Loucy (cell line): ENCODE measurements at regions not wholly inside any gene's neighbourhood (a gene's known extent, or its start where the extent isn't known, plus 50 kb on each side); places are given as distances from the start of the nearest gene placed in this dataset.
"Not testable (repeated sequence)": the region's sequence is repeated elsewhere in the genome, so short reads cannot be mapped to it uniquely, and the experiment has no call there.

Experiments used
- H2AFZ ChIP-seq: fragments of 200-600 bp; sonication (generic); 2 replicates; pipeline ENCODE4 v1.6.0; 2016; ENCODE audit warnings: antibody characterized with exemption, mild to moderate bottlenecking, low read length, moderate library complexity
- H3F3A ChIP-seq: fragments of 200-600 bp; 2 replicates; pipeline ENCODE4 v1.6.0; 2016; ENCODE audit warnings: antibody characterized with exemption, low read depth, mild to moderate bottlenecking
- H3K27me3 ChIP-seq: fragments of 200-600 bp; sonication (generic); 2 replicates; pipeline ENCODE4 v1.6.1; 2014; ENCODE audit warnings: low read length, mild to moderate bottlenecking; ENCODE audit not compliant: insufficient read depth, poor library complexity, severe bottlenecking
- H3K36me3 ChIP-seq: fragments of 200-600 bp; sonication (generic); 2 replicates; pipeline ENCODE4 v1.6.1; 2016; ENCODE audit warnings: low read length; ENCODE audit not compliant: insufficient read depth
- H3K4me1 ChIP-seq: fragments of 200-600 bp; sonication (generic); 2 replicates; pipeline ENCODE4 v1.5.1; 2014; ENCODE audit warnings: low read length, mild to moderate bottlenecking; ENCODE audit not compliant: insufficient read depth, poor library complexity, severe bottlenecking
- H3K4me2 ChIP-seq: fragments of 200-600 bp; sonication (generic); 2 replicates; pipeline ENCODE4 v1.6.0; 2014; ENCODE audit warnings: antibody characterized with exemption, low read length, low read depth, mild to moderate bottlenecking; ENCODE audit not compliant: poor library complexity, severe bottlenecking
- H3K4me3 ChIP-seq: fragments of 200-600 bp; sonication (generic); 2 replicates; pipeline ENCODE4 v1.5.1; 2014; ENCODE audit warnings: low read length, mild to moderate bottlenecking, mixed read lengths; ENCODE audit not compliant: poor library complexity, severe bottlenecking
- H3K79me2 ChIP-seq: fragments of 200-600 bp; sonication (generic); 2 replicates; pipeline ENCODE4 v1.6.1; 2014; ENCODE audit warnings: low read length; ENCODE audit not compliant: insufficient read depth
- H3K9ac ChIP-seq: fragments of 200-600 bp; sonication (generic); 2 replicates; pipeline ENCODE4 v1.6.0; 2014; ENCODE audit warnings: mild to moderate bottlenecking, low read depth, low read length, moderate library complexity; ENCODE audit not compliant: poor library complexity, severe bottlenecking
- H3K9me2 ChIP-seq: fragments of 200-600 bp; sonication (generic); replicated peaks from 2 replicates; pipeline ENCODE4 v1.6.1; 2016; ENCODE audit warnings: low read depth, low read length, mixed read lengths
- H3K9me3 ChIP-seq: fragments of 200-600 bp; sonication (generic); 2 replicates; pipeline ENCODE4 v1.6.1; 2014; ENCODE audit warnings: mild to moderate bottlenecking, antibody characterized with exemption, low read length, low read depth; ENCODE audit not compliant: insufficient read depth
- H4K20me1 ChIP-seq: fragments of 200-600 bp; sonication (generic); 2 replicates; pipeline ENCODE4 v1.6.0; 2014; ENCODE audit warnings: antibody characterized with exemption, low read length, mild to moderate bottlenecking; ENCODE audit not compliant: insufficient read depth, poor library complexity, severe bottlenecking
- EZH2phosphoT487 ChIP-seq: fragments of 200-600 bp; IDR thresholded peaks from 2 replicates; pipeline ENCODE4 v1.6.1; 2018; ENCODE audit warnings: antibody characterized with exemption, mild to moderate bottlenecking, moderate library complexity, borderline replicate concordance
- TF ChIP-seq, protein P1 (sequence below): fragments of 200-600 bp; sonication (generic); conservative IDR thresholded peaks from 2 replicates; pipeline ENCODE4 v1.5.1; 2014; ENCODE audit warnings: mild to moderate bottlenecking, antibody characterized with exemption, low read length

DNA sequence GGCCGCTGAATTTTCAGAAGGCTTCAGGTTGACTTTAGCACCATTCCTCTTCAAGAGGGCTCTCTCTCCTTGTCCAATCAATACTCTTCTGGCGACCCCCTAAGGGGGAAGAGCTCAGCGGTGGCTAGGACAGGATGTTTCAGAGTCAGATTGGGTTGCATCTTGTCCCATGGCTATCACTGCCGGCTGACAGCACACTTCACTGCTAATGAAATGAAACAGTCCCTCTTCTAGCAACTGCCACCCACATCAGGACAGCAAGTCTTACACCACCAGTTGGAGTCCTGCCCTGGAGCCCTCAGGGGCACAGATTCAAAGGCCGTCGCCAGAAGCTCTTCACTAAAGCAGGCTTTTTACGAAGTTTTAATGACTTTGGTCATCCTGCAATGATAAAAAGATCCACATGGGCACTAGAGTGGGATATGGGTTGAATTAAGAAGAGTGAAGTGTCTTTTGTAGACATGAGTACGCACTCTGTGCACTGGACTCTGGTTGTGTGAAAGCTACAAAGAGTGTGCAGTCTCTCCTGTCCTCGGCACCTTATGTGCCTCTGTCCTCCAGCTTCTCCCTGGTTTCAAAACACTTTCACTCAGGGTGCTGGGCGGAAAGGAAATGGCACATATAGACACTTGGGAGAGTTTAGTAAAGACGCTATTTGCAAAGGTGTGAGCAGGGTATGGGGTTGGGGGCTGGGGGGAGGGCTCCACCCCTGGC is 66.1 kb upstream of the SLC22A16 start:
- no peaks in the 10 kb centered on the region for H4K20me1 ChIP-seq
- H3K9ac ChIP-seq = no peak overlapping the region
- no peak overlapping the region for H3K4me2 ChIP-seq
- H3K79me2 ChIP-seq = no peaks in the 10 kb centered on the region
- no peaks in the 10 kb centered on the region for H3F3A ChIP-seq
- H3K9me2 ChIP-seq = no peaks in the 10 kb centered on the region
- no peak overlapping the region for H2AFZ ChIP-seq
- no peaks in the 10 kb centered on the region; the same call in 1 of the 2 replicates for H3K36me3 ChIP-seq
- no peaks in the 10 kb centered on the region for H3K27me3 ChIP-seq
- H3K4me3 ChIP-seq = no peak overlapping the region
- peaks cover 27% of the 10 kb centered on the region for H3K4me1 ChIP-seq
- peaks cover 16% of the 10 kb centered on the region; the same call in 1 of the 2 replicates for H3K9me3 ChIP-seq
- TF ChIP-seq EZH2phosphoT487 = no peak
- TF ChIP-seq, protein P1, sequence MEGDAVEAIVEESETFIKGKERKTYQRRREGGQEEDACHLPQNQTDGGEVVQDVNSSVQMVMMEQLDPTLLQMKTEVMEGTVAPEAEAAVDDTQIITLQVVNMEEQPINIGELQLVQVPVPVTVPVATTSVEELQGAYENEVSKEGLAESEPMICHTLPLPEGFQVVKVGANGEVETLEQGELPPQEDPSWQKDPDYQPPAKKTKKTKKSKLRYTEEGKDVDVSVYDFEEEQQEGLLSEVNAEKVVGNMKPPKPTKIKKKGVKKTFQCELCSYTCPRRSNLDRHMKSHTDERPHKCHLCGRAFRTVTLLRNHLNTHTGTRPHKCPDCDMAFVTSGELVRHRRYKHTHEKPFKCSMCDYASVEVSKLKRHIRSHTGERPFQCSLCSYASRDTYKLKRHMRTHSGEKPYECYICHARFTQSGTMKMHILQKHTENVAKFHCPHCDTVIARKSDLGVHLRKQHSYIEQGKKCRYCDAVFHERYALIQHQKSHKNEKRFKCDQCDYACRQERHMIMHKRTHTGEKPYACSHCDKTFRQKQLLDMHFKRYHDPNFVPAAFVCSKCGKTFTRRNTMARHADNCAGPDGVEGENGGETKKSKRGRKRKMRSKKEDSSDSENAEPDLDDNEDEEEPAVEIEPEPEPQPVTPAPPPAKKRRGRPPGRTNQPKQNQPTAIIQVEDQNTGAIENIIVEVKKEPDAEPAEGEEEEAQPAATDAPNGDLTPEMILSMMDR = no peak; the same call in 1 of the 2 replicates

DNA sequence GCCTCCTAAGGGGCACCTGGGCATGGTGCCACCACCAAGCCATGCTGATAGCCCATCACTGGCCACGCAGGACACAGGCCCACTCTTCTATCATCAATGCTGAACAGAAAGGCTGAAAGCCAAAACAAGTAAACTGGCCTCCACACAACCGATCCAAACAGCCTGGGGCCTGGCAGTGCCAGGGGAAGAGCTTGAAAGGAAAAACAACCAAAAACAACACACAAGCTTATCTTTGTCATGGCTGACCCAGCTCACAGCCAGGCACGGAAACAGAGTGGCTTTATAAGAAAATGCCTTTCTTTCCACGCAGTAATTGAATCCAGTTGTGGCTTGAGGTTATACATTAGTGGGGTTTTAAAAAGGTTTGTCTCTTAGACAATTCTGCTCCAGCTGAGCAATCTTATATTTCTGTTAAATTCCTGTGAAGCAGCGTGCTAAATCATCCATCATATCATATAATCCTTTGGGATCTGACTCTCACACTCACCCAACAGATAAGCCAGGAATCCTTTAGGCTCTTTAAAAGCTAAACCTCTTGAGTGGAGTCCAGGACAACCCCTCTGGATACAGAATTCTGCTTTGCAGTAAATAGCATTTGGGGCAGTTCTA is 65.4 kb upstream of the SLC22A16 start:
- Histone ChIP-seq H3K9me3 (peaks cover 16% of the 10 kb centered on the region; the same call in 1 of the 2 replicates), H3K36me3 (no peaks in the 10 kb centered on the region; the same call in 1 of the 2 replicates), H3F3A (no peaks in the 10 kb centered on the region), H4K20me1 (no peaks in the 10 kb centered on the region), H2AFZ (no peak overlapping the region), H3K27me3 (no peaks in the 10 kb centered on the region), H3K4me3 (no peak overlapping the region), H3K4me1 (peaks cover 34% of the 10 kb centered on the region), H3K9me2 (no peaks in the 10 kb centered on the region), H3K9ac (no peak overlapping the region), H3K4me2 (no peak overlapping the region), H3K79me2 (no peaks in the 10 kb centered on the region)
- no peak for TF ChIP-seq EZH2phosphoT487
- TF ChIP-seq, protein P1 = no peak

DNA sequence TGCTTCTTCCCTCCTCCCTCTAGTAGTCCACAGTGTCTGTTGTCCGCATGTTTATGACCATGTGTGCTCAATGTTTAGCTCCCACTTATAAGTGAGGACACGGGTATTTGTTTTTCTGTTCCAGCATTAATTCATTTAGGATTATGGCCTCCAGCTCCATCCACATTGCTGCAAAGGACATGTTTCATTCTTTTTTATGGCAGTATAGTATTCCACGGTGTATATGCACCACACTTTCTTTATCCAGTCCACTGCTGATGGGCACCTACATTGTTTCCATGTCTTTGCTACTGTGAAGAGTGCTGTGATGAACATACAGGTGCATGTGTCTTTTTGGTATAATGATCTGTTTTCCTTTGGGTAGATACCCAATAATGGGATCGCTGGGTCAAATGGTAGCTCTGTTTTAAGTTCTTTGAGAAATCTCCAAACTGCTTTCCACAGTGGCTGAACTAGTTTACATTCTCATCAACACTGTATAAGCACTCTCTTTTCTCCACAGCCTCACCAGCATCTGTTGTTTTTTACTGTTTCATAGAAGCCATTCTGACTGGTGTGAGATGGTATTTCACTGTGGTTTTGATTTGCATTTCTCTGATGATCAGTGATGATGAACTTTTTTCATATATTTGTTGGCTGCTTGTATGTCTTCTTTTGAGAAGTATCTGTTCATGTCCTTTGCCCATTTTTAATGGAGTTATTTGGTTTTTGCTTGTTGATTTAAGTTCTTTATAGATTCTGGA is 63.0 kb upstream of the SLC22A16 start:
- H3F3A ChIP-seq, H3K4me3 ChIP-seq, H3K36me3 ChIP-seq, H3K4me2 ChIP-seq, H4K20me1 ChIP-seq, H3K9ac ChIP-seq, H3K27me3 ChIP-seq, H3K79me2 ChIP-seq, H2AFZ ChIP-seq, H3K9me2 ChIP-seq: not testable (repeated sequence)
- H3K4me1 ChIP-seq = peaks cover 44% of the 10 kb centered on the region
- peaks cover 21% of the 10 kb centered on the region; the same call in 1 of the 2 replicates for H3K9me3 ChIP-seq
